K562 (cell line): ENCODE measurements at regions not wholly inside any gene's neighbourhood (a gene's known extent, or its start where the extent isn't known, plus 50 kb on each side); places are given as distances from the start of the nearest gene placed in this dataset.

Experiments
- ATAC-seq: fragments of 200-7000 bp; cut with Tn5 transposase; 3 replicates; pipeline ENCODE4 v1.9.1; 2020; ENCODE audit warnings: moderate library complexity
- BruUV-seq: library from RNA; stranded (reverse); fragments of 400-500 nt; replicated peaks from 2 replicates; lab custom pipeline; 2021; lab: Mats Ljungman, UMichigan
- CTCF ChIA-PET: fragments of 300-600 bp; formaldehyde crosslinking; extraction: SDS; loops from one replicate; lab custom pipeline; 2021; ENCODE audit warnings: low intra/inter-chr PET ratio; lab: Yijun Ruan, JAX
- POLR2A ChIA-PET: fragments of 300-600, 350-650 bp; sonication (Branson Sonifier 250); formaldehyde crosslinking; extraction: SDS; loops from one replicate; lab custom pipeline; 2021; ENCODE audit warnings: antibody characterized with exemption, inconsistent platforms; lab: Yijun Ruan, JAX
- DNase-seq, 4 experiments: peaks; one replicate each; pipeline versions ENCODE4 v3.0.0 to v3.0.0-alpha.2; 2011 to 2018; ENCODE audit warnings: low spot score in 3 of 4, mixed read lengths in 3 of 4; ENCODE audit errors: extremely low read depth in 1 of 4
- FAIRE-seq: peaks from 2 replicates; lab custom pipeline; 2011; peaks lifted over from hg19 to GRCh38; lab: Jason Lieb, UNC
- H2AFZ ChIP-seq: 2 replicates; pipeline ENCODE4 v1.6.0; 2011; ENCODE audit warnings: low read depth, low read length, control low read depth, inconsistent platforms
- H3K27ac ChIP-seq: fragments of 200-600 bp; 3 replicates; pipeline ENCODE4 v1.8.0; 2011; ENCODE audit warnings: low read depth, mild to moderate bottlenecking, control low read depth, inconsistent platforms, low read length, moderate library complexity, mixed read lengths; ENCODE audit errors: extremely low read depth
- H3K27me3 ChIP-seq, 2 experiments: fragments of 300-600 bp in 1 of 2; 2 replicates in 1 of 2; 3 replicates in 1 of 2; pipeline versions ENCODE4 v1.6.0 to v1.8.0; 2011; ENCODE audit warnings: inconsistent platforms in 2 of 2, low read length in 2 of 2, mild to moderate bottlenecking in 1 of 2, mixed read lengths in 1 of 2, moderate library complexity in 1 of 2; ENCODE audit not compliant: control insufficient read depth in 2 of 2, insufficient read depth in 2 of 2
- H3K36me3 ChIP-seq: fragments of 300-600 bp; 3 replicates; pipeline ENCODE4 v1.8.0; 2011; ENCODE audit warnings: mild to moderate bottlenecking, low read length, inconsistent platforms; ENCODE audit not compliant: control insufficient read depth, insufficient read depth
- H3K4me1 ChIP-seq, 2 experiments: fragments of 200-600 bp in 1 of 2; replicated peaks in 1 of 2; 2 replicates in 1 of 2; 3 replicates in 1 of 2; pipeline versions ENCODE4 v1.5.1 to v1.8.0; 2011; ENCODE audit warnings: inconsistent platforms in 2 of 2, low read length in 2 of 2, mild to moderate bottlenecking in 1 of 2, mixed read lengths in 1 of 2, moderate library complexity in 1 of 2; ENCODE audit not compliant: control insufficient read depth in 2 of 2, insufficient read depth in 2 of 2
- H3K4me2 ChIP-seq: 2 replicates; pipeline ENCODE4 v1.6.1; 2011; ENCODE audit warnings: low read length, control low read depth, inconsistent platforms, mixed read lengths; ENCODE audit not compliant: insufficient read depth
- H3K4me3 ChIP-seq: fragments of 200-600 bp; sonication (generic), shearing (Covaris generic); 2 replicates; pipeline ENCODE4 v1.5.1; 2016; ENCODE audit warnings: control low read depth, inconsistent platforms
- H3K79me2 ChIP-seq: fragments of 200-600 bp; 3 replicates; pipeline ENCODE4 v1.8.0; 2011; ENCODE audit warnings: low read length, inconsistent platforms; ENCODE audit not compliant: control insufficient read depth, insufficient read depth
- H3K9ac ChIP-seq, 2 experiments: 2 replicates each; pipeline versions ENCODE4 v1.6.0 to v1.6.1; 2011; ENCODE audit warnings: low read depth in 2 of 2, low read length in 2 of 2, control low read depth in 1 of 2, inconsistent platforms in 1 of 2, mild to moderate bottlenecking in 1 of 2, mixed read lengths in 1 of 2; ENCODE audit not compliant: insufficient read depth in 1 of 2
- H3K9me1 ChIP-seq: one replicate; pipeline ENCODE4 v1.6.0; 2011; ENCODE audit warnings: inconsistent platforms, mild to moderate bottlenecking, low read length, moderate library complexity; ENCODE audit not compliant: control insufficient read depth, insufficient read depth
- H3K9me3 ChIP-seq: replicated peaks from 2 replicates; pipeline ENCODE4 v1.5.1; 2011; ENCODE audit warnings: low read depth, low read length, inconsistent platforms; ENCODE audit not compliant: control insufficient read depth, insufficient read depth
- H4K20me1 ChIP-seq: replicated peaks from 2 replicates; pipeline ENCODE4 v1.6.1; 2011; ENCODE audit warnings: low read length, inconsistent platforms, mixed read lengths; ENCODE audit not compliant: control insufficient read depth, insufficient read depth
- DIDO1 ChIP-seq: fragments of 450-650 bp; IDR thresholded peaks from 2 replicates; pipeline ENCODE4 v1.6.1; 2016; ENCODE audit warnings: low read depth, missing biosample characterization, missing genetic modification characterization
- FOXJ2 ChIP-seq: fragments of 200-800 bp; sonication (Bioruptor generic); IDR thresholded peaks from 2 replicates; pipeline ENCODE4 v1.6.1; 2016; ENCODE audit warnings: missing genetic modification characterization, missing compliant biosample characterization
- HCFC1 ChIP-seq: IDR thresholded peaks from 2 replicates; pipeline ENCODE4 v1.6.1; 2012; ENCODE audit warnings: low read depth, low read length, improper control_type of control experiment
- MAFG ChIP-seq: fragments of 450-650 bp; conservative IDR thresholded peaks from 2 replicates; pipeline ENCODE4 v1.6.1; 2016; ENCODE audit warnings: missing genetic modification characterization, missing compliant biosample characterization
- SUPT5H ChIP-seq: fragments of 450-650 bp; IDR thresholded peaks from 2 replicates; pipeline ENCODE4 v1.6.1; 2016
- TAF1 ChIP-seq: IDR thresholded peaks from 2 replicates; pipeline ENCODE4 v1.6.1; 2011; ENCODE audit warnings: mild to moderate bottlenecking, low read length, moderate library complexity; ENCODE audit not compliant: insufficient read depth, control insufficient read depth, severe bottlenecking; ENCODE audit errors: extremely low read depth
- ZNF436 ChIP-seq: fragments of 250-450, 450-650 bp; sonication (Bioruptor Pico); formaldehyde crosslinking; IDR thresholded peaks from 2 replicates; pipeline ENCODE4 v1.7.0; 2020; ENCODE audit warnings: mild to moderate bottlenecking
- ZNF699 ChIP-seq: fragments of 250-450 bp; sonication (Bioruptor Pico); IDR thresholded peaks from 2 replicates; pipeline ENCODE4 v1.8.0; 2021; ENCODE audit warnings: mild to moderate bottlenecking, moderate library complexity; ENCODE audit not compliant: insufficient replicate concordance
- WGBS: fragments of 100-300 bp; shearing (Covaris generic); methylation state at CpG from one replicate; pipeline ENCODE4 v1.1.6; 2016; ENCODE audit warnings: low coverage, mixed read lengths; ENCODE audit not compliant: insufficient coverage; ENCODE audit errors: missing lambda C conversion rate; 5-methylcytosine and 5-hydroxymethylcytosine counted together
- in situ Hi-C: fragments of 300-500 bp; cut with MboI; formaldehyde crosslinking; loops from 4 replicates; pipeline ENCODE4 v1.15.0; 2018; ENCODE audit warnings: inconsistent platforms, mixed read lengths
- intact Hi-C: fragments of 100-400 bp; cut with micrococcal nuclease; formaldehyde crosslinking; loops from 2 replicates; pipeline ENCODE4 v1.14.2; 2022
- TF ChIP-seq, protein P1 (sequence below): sonication (generic); formaldehyde crosslinking; IDR thresholded peaks from 2 replicates; pipeline ENCODE4 v1.8.0; 2022; ENCODE audit warnings: missing genetic modification reagents, mild to moderate bottlenecking, borderline replicate concordance
- TF ChIP-seq, protein P2 (sequence below): sonication (generic); formaldehyde crosslinking; IDR thresholded peaks from 2 replicates; pipeline ENCODE4 v1.8.0; 2023; ENCODE audit warnings: missing genetic modification reagents, mild to moderate bottlenecking, borderline replicate concordance

DNA sequence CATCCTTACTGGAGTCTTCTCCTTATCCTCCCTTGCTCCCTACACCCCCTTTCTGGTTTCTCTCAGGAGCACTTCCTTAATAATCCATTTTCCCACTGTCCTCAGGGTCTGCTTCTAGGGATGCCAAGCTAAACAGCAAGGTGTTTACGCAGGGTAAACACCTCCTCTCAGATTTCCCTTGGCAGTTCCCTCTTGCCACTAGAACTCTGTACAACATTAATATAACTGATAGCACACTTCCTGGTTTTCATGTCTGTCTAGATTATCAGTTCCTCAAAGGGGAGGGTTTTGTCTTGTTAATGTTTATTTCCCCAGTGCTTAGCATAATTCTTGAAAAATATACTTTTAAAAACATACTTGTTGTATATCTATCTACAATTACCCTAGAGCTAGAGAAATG, 118.0 kb upstream of the SLC24A5 start:
- DNase-seq = no peak
- H3K36me3 ChIP-seq = no peaks in the 10 kb centered on the region
- no peaks in the 10 kb centered on the region for H4K20me1 ChIP-seq
- ATAC-seq = no peak
- in situ Hi-C loops (no loop called here), intact Hi-C loops (no loop called here)
- H3K27me3 ChIP-seq = no peaks in the 10 kb centered on the region
- WGBS = 8% methylated on average over 1 of the region's 1 CpG
- CTCF ChIA-PET = no interaction called here
- POLR2A ChIA-PET = no interaction called here
- no peaks in the 10 kb centered on the region for H3K79me2 ChIP-seq
- no peak overlapping the region for H3K4me2 ChIP-seq
- H3K4me3 ChIP-seq = no peak overlapping the region
- no peak overlapping the region for H2AFZ ChIP-seq
- no TSS peak for BruUV-seq
- no peak for TF ChIP-seq MAFG (tag)
- no peak for TF ChIP-seq ZNF436 (CRISPR knock-in tag)
- TF ChIP-seq, protein P1, sequence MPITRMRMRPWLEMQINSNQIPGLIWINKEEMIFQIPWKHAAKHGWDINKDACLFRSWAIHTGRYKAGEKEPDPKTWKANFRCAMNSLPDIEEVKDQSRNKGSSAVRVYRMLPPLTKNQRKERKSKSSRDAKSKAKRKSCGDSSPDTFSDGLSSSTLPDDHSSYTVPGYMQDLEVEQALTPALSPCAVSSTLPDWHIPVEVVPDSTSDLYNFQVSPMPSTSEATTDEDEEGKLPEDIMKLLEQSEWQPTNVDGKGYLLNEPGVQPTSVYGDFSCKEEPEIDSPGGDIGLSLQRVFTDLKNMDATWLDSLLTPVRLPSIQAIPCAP (CRISPR knock-in tag) = no peak
- TF ChIP-seq TAF1 = no peak
- TF ChIP-seq SUPT5H = no peak
- TF ChIP-seq, protein P2, sequence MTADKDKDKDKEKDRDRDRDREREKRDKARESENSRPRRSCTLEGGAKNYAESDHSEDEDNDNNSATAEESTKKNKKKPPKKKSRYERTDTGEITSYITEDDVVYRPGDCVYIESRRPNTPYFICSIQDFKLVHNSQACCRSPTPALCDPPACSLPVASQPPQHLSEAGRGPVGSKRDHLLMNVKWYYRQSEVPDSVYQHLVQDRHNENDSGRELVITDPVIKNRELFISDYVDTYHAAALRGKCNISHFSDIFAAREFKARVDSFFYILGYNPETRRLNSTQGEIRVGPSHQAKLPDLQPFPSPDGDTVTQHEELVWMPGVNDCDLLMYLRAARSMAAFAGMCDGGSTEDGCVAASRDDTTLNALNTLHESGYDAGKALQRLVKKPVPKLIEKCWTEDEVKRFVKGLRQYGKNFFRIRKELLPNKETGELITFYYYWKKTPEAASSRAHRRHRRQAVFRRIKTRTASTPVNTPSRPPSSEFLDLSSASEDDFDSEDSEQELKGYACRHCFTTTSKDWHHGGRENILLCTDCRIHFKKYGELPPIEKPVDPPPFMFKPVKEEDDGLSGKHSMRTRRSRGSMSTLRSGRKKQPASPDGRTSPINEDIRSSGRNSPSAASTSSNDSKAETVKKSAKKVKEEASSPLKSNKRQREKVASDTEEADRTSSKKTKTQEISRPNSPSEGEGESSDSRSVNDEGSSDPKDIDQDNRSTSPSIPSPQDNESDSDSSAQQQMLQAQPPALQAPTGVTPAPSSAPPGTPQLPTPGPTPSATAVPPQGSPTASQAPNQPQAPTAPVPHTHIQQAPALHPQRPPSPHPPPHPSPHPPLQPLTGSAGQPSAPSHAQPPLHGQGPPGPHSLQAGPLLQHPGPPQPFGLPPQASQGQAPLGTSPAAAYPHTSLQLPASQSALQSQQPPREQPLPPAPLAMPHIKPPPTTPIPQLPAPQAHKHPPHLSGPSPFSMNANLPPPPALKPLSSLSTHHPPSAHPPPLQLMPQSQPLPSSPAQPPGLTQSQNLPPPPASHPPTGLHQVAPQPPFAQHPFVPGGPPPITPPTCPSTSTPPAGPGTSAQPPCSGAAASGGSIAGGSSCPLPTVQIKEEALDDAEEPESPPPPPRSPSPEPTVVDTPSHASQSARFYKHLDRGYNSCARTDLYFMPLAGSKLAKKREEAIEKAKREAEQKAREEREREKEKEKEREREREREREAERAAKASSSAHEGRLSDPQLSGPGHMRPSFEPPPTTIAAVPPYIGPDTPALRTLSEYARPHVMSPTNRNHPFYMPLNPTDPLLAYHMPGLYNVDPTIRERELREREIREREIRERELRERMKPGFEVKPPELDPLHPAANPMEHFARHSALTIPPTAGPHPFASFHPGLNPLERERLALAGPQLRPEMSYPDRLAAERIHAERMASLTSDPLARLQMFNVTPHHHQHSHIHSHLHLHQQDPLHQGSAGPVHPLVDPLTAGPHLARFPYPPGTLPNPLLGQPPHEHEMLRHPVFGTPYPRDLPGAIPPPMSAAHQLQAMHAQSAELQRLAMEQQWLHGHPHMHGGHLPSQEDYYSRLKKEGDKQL (CRISPR knock-in tag) = no peak
- TF ChIP-seq ZNF699 (CRISPR knock-in tag) = no peak
- no peak for TF ChIP-seq FOXJ2 (tag)
- no peak for TF ChIP-seq DIDO1
- no peak for TF ChIP-seq HCFC1
- H3K4me1 ChIP-seq = no peaks in the 10 kb centered on the region
- FAIRE-seq = no peak
- no peak overlapping the region for H3K9ac ChIP-seq
- H3K9me1 ChIP-seq = no peaks in the 10 kb centered on the region
- no peak overlapping the region for H3K27ac ChIP-seq
- H3K9me3 ChIP-seq = no peaks in the 10 kb centered on the region
